ENCODE measurements at regions not wholly inside any gene's neighbourhood (a gene's known extent, or its start where the extent isn't known, plus 50 kb on each side); places are given as distances from the start of the nearest gene placed in this dataset.
"Not testable (repeated sequence)": the region's sequence is repeated elsewhere in the genome, so short reads cannot be mapped to it uniquely, and the experiment has no call there.

DNA sequence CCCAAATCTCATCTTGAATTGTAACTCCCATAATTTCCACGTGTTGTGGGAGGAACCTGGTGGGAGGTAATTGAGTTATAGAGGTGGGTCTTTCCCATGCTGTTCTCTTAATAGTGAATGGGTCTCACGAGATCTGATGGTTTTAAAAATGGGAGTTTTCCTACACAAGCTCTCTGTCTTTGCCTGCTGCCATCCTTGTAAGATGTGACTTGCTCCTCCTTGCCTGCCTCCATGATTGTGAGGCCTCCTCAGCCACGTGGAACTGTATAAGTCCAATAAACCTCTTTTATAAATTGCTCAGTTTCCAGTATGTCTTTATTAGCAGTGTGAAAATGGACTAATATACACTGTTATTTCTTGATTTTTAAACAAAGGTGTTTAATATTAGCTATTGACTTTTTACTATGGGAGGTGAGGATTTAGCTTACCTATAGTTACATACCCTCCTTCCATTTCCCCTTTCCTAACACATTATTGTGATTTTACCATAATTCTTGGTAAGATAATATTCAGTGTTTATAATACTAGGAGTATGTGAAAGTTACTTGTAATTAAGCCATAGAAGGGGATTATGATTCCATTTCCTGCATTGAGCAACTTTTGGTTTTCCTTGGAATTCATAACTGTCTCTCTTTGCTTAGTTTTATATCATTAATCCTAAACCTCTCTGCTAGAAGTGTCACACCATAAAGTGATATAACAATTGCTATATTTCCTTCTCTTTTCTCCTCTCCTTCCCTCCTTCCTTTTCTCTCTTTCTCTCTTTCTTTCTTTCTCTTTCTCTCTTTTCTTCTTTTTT is 151.0 kb upstream of the KRAS start:
- TF ChIP-seq CTCF (IDR thresholded peaks at IDR 0.05; ENCODE audit: borderline replicate concordance, extremely low read depth, insufficient read depth): no peak
- no peak overlapping the region for H3K9ac ChIP-seq (ENCODE audit: low read length in 3 of 3)
- intact Hi-C loops (cut with DNase I): no loop called here
- H3K36me3 ChIP-seq (ENCODE audit: control insufficient read depth in 2 of 3, insufficient read depth in 3 of 3, low read length in 3 of 3): no peaks in the 10 kb centered on the region
- DNase-seq (no peak), FAIRE-seq (no peak)
- H3K9me3 ChIP-seq (ENCODE audit: control insufficient read depth in 2 of 3, insufficient read depth in 1 of 3, low read length in 3 of 3): no peaks in the 10 kb centered on the region
- no peaks in the 10 kb centered on the region for H3K4me1 ChIP-seq (ENCODE audit: control insufficient read depth in 2 of 3, insufficient read depth in 2 of 3, low read depth in 1 of 3, low read length in 3 of 3)
- H3K27ac ChIP-seq (ENCODE audit: low read depth in 2 of 2, low read length in 2 of 2): no peak overlapping the region
- no peak overlapping the region for H3K4me3 ChIP-seq (ENCODE audit: low read length in 3 of 3)
- H3K27me3 ChIP-seq (ENCODE audit: control insufficient read depth, insufficient read depth, low read length): no peaks in the 10 kb centered on the region

DNA sequence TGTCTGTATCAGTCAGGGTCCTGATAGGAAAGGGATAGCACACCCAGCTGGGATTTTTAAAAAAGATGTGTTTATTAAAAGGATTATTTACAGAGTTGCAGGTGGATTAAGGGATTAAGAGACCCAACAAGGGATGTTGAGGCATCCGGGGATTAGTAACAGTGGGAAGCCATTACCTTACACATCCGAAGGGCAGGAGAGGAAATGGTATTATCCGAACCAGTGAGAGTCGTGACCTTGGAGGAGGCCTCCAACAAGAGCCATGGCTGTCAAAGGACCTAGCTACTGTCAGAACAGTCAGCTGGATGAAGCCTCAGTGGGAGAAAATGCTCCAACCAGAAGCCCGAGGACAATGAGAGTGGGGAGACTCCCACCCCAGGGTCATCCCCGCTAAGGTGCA is 146.3 kb upstream of the KRAS start:
- Histone ChIP-seq H3K9ac (ENCODE audit: low read length in 3 of 3) (no peak overlapping the region), H3K27me3 (ENCODE audit: control insufficient read depth, insufficient read depth, low read length) (no peaks in the 10 kb centered on the region), H3K27ac (ENCODE audit: low read depth in 2 of 2, low read length in 2 of 2) (no peak overlapping the region), H3K36me3 (ENCODE audit: control insufficient read depth in 2 of 3, insufficient read depth in 3 of 3, low read length in 3 of 3) (no peaks in the 10 kb centered on the region), H3K4me3 (ENCODE audit: low read length in 3 of 3) (no peak overlapping the region), H3K4me1 (ENCODE audit: control insufficient read depth in 2 of 3, insufficient read depth in 2 of 3, low read depth in 1 of 3, low read length in 3 of 3) (no peaks in the 10 kb centered on the region), H3K9me3 (ENCODE audit: control insufficient read depth in 2 of 3, insufficient read depth in 1 of 3, low read length in 3 of 3) (no peaks in the 10 kb centered on the region)
- FAIRE-seq: no peak
- intact Hi-C loops (cut with DNase I): no loop called here
- no peak for TF ChIP-seq CTCF (IDR thresholded peaks at IDR 0.05; ENCODE audit: borderline replicate concordance, extremely low read depth, insufficient read depth)
- DNase-seq: no peak

- no peak overlapping the region for H3K9ac ChIP-seq (ENCODE audit: low read length in 3 of 3)
- no peaks in the 10 kb centered on the region for H3K36me3 ChIP-seq (ENCODE audit: control insufficient read depth in 2 of 3, insufficient read depth in 3 of 3, low read length in 3 of 3)
- DNase-seq (no peak), FAIRE-seq (no peak)
- H3K4me1 ChIP-seq (ENCODE audit: control insufficient read depth in 2 of 3, insufficient read depth in 2 of 3, low read depth in 1 of 3, low read length in 3 of 3): no peaks in the 10 kb centered on the region
- no peak for TF ChIP-seq CTCF (IDR thresholded peaks at IDR 0.05; ENCODE audit: borderline replicate concordance, extremely low read depth, insufficient read depth)
- H3K4me3 ChIP-seq (ENCODE audit: low read length in 3 of 3): no peak overlapping the region
- no peaks in the 10 kb centered on the region for H3K27me3 ChIP-seq (ENCODE audit: control insufficient read depth, insufficient read depth, low read length)
- intact Hi-C loops (cut with DNase I): no loop called here
- H3K9me3 ChIP-seq (ENCODE audit: control insufficient read depth in 2 of 3, insufficient read depth in 1 of 3, low read length in 3 of 3): no peaks in the 10 kb centered on the region
- H3K27ac ChIP-seq (ENCODE audit: low read depth in 2 of 2, low read length in 2 of 2): no peak overlapping the region
These were observed 144.5 kb upstream of the KRAS start for GRCh38 chr12:25395227-25395626.

DNA sequence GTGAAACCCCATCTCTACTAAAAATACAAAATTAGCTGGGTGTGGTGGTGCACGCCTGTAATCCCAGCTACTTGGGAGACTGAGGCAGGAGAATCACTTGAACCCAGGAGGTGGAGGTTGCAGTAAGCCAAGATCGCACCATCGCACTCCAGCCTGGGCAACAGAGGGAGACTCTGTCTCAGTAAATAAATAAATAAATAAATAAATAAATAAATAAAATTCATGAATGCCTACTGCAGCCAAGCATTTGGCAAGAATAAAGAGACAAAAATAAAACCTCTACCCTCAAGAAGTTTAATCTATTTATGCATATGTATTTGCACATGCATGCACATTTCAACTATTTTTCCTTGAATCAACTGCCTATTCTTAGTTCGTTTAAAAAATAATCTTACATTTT is 144.0 kb upstream of the KRAS start:
- H3K36me3 ChIP-seq (ENCODE audit: control insufficient read depth in 2 of 3, insufficient read depth in 3 of 3, low read length in 3 of 3); H3K9ac ChIP-seq (ENCODE audit: low read length in 3 of 3); H3K4me1 ChIP-seq (ENCODE audit: control insufficient read depth in 2 of 3, insufficient read depth in 2 of 3, low read depth in 1 of 3, low read length in 3 of 3); FAIRE-seq; intact Hi-C loops (cut with DNase I); H3K27me3 ChIP-seq (ENCODE audit: control insufficient read depth, insufficient read depth, low read length); H3K9me3 ChIP-seq (ENCODE audit: control insufficient read depth in 2 of 3, insufficient read depth in 1 of 3, low read length in 3 of 3); DNase-seq; H3K27ac ChIP-seq (ENCODE audit: low read depth in 2 of 2, low read length in 2 of 2); H3K4me3 ChIP-seq (ENCODE audit: low read length in 3 of 3): not testable (repeated sequence)
